HepG2 (cell line): ENCODE measurements at regions not wholly inside any gene's neighbourhood (a gene's known extent, or its start where the extent isn't known, plus 50 kb on each side); places are given as distances from the start of the nearest gene placed in this dataset.

Experiments
- ERF ChIP-seq: IDR thresholded peaks from 2 replicates; pipeline ENCODE4 v1.6.1; 2018; ENCODE audit warnings: missing biosample characterization, missing genetic modification reagents
- JUND ChIP-seq: sonication (generic); formaldehyde crosslinking; IDR thresholded peaks from 2 replicates; pipeline ENCODE4 v1.8.0; 2022; ENCODE audit warnings: mild to moderate bottlenecking, missing genetic modification reagents
- MAFK ChIP-seq, 2 experiments: IDR thresholded peaks in 1 of 2; conservative IDR thresholded peaks in 1 of 2; 2 replicates each; pipeline ENCODE4 v1.6.1; 2011; ENCODE audit warnings: improper control_type of control experiment in 2 of 2, low read length in 2 of 2
- SMC3 ChIP-seq: IDR thresholded peaks from 2 replicates; pipeline ENCODE4 v1.6.1; 2011; ENCODE audit warnings: low read length, improper control_type of control experiment
- TF ChIP-seq, protein P1 (sequence below): sonication (generic); formaldehyde crosslinking; IDR thresholded peaks from 2 replicates; pipeline ENCODE4 v1.4.0; 2020; ENCODE audit warnings: missing genetic modification reagents
- TF ChIP-seq, protein P2 (sequence below): sonication (generic); formaldehyde crosslinking; IDR thresholded peaks from 2 replicates; pipeline ENCODE4 v1.8.1; 2023; ENCODE audit warnings: mild to moderate bottlenecking, missing genetic modification reagents

- TF ChIP-seq, protein P1, sequence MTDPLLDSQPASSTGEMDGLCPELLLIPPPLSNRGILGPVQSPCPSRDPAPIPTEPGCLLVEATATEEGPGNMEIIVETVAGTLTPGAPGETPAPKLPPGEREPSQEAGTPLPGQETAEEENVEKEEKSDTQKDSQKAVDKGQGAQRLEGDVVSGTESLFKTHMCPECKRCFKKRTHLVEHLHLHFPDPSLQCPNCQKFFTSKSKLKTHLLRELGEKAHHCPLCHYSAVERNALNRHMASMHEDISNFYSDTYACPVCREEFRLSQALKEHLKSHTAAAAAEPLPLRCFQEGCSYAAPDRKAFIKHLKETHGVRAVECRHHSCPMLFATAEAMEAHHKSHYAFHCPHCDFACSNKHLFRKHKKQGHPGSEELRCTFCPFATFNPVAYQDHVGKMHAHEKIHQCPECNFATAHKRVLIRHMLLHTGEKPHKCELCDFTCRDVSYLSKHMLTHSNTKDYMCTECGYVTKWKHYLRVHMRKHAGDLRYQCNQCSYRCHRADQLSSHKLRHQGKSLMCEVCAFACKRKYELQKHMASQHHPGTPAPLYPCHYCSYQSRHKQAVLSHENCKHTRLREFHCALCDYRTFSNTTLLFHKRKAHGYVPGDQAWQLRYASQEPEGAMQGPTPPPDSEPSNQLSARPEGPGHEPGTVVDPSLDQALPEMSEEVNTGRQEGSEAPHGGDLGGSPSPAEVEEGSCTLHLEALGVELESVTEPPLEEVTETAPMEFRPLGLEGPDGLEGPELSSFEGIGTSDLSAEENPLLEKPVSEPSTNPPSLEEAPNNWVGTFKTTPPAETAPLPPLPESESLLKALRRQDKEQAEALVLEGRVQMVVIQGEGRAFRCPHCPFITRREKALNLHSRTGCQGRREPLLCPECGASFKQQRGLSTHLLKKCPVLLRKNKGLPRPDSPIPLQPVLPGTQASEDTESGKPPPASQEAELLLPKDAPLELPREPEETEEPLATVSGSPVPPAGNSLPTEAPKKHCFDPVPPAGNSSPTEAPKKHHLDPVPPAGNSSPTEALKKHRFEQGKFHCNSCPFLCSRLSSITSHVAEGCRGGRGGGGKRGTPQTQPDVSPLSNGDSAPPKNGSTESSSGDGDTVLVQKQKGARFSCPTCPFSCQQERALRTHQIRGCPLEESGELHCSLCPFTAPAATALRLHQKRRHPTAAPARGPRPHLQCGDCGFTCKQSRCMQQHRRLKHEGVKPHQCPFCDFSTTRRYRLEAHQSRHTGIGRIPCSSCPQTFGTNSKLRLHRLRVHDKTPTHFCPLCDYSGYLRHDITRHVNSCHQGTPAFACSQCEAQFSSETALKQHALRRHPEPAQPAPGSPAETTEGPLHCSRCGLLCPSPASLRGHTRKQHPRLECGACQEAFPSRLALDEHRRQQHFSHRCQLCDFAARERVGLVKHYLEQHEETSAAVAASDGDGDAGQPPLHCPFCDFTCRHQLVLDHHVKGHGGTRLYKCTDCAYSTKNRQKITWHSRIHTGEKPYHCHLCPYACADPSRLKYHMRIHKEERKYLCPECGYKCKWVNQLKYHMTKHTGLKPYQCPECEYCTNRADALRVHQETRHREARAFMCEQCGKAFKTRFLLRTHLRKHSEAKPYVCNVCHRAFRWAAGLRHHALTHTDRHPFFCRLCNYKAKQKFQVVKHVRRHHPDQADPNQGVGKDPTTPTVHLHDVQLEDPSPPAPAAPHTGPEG (CRISPR knock-in tag) = no peak
- TF ChIP-seq SMC3 = no peak
- TF ChIP-seq JUND (CRISPR knock-in tag) = no peak
- no peak for TF ChIP-seq MAFK (conservative IDR thresholded peaks at IDR 0.05 in 1 of 2, IDR thresholded peaks at IDR 0.05 in 1 of 2; ENCODE audit: low read length in 2 of 2)
- TF ChIP-seq, protein P2, sequence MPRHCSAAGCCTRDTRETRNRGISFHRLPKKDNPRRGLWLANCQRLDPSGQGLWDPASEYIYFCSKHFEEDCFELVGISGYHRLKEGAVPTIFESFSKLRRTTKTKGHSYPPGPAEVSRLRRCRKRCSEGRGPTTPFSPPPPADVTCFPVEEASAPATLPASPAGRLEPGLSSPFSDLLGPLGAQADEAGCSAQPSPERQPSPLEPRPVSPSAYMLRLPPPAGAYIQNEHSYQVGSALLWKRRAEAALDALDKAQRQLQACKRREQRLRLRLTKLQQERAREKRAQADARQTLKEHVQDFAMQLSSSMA (CRISPR knock-in tag) = no peak
- TF ChIP-seq ERF (CRISPR knock-in tag) = no peak
Measured at GRCh38 chrX:140229191-140229590, 263.9 kb upstream of the CXorf66 start.
